GM21528 (cell line): ENCODE measurements at regions not wholly inside any gene's neighbourhood (a gene's known extent, or its start where the extent isn't known, plus 50 kb on each side); places are given as distances from the start of the nearest gene placed in this dataset.
"Not testable (repeated sequence)": the region's sequence is repeated elsewhere in the genome, so short reads cannot be mapped to it uniquely, and the experiment has no call there.

ENCODE experiments used
- ATAC-seq: cut with Tn5 transposase; IDR thresholded peaks from one replicate; pipeline ENCODE4 v1.9.1; 2021; ENCODE audit warnings: mild to moderate bottlenecking, moderate library complexity; ENCODE audit not compliant: unreplicated experiment, low FRiP score

DNA sequence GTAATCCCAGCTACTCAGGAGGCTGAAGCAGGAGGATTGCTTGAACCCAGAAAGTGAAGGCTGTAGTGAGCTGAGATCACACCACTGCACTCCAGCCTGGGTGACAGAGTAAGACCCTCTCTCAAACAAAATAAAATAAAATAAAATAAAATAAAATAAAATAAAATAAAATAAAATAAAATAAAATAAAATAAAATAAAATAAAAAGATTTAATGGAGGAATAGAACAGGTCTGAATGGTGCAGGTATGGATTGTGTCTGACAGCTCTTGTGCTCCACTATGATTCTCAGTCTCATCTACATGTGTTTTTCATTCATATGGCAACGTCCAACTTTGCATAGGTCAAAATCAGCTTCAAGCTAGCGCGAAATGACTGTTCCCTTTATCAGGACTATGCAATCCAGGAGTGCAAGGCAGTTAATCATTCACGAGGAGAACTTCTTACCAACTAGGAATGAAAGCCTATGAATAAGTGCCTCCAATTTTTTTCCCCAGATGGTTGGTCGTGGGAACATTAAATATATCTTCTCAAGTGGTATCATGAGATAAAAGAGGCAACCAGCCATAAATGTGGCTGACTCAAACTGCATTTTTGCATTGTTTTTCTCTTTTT lies 1392.3 kb upstream of the CDH9 start:
- no peak for ATAC-seq

DNA sequence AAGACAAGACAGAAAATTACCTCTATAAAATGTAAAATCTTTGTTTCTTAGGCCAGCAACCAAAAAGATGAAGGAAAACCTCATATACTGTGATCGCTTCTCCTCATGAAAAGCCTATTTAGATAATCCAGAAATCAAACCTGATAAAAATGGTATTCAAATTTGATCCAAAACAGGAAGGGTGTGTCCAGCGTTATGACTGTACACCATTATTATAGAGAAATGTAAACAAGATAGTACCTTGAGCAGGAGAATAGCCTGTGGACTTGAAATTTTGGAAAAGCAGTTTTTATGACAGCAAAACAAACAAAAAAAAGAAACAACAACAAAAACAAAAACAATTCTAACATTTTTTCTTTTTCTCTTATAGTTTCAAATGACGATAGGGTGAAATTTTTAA lies 1382.8 kb upstream of the CDH9 start:
- no peak for ATAC-seq

DNA sequence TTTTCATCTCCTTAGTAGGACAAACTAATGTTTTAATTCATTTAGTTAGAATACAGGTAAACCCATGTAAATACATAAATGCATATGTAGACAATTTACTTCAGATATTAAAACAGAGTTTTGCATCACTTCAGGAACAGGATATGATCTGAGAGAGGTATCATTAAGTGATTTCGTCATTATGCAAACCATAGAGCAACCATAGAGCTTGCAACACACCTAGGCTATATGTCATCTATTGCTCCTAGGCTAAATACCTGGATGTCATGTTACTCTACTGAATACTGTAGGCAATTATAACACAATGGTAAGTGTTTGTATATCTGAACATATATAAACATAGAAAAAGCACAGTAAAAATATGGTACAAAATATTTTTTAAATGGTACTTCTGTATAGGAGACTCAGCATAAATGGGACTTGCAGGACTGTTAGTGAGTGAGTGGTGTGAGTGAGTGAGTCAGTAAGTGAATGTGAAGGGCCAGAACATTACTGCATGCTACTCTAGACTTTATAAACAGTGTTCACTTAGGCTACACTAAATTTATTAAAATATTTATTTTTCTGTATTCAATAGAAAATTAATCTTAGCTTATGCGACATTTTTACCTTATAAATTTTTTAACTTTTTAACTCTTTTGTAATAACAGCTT lies 1377.5 kb upstream of the CDH9 start:
- no peak for ATAC-seq

DNA sequence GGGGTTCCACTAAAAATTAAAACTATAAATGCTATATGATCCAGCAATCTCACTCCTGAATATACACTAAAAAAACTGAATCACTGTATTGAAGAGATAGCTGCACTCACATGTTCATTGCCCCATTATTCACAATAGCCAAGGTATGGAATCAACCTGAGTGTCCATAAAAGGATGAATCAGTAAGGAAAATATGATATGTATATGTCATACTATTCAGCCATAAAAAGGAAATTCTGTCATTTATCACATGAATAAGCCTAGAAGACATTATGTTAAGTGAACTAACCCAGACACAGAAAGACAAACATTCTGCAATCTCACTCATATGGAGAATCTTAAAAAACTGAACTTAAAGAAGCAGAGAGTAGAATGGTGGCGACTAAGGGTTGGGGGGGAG lies 1376.2 kb upstream of the CDH9 start:
- no peak for ATAC-seq

DNA sequence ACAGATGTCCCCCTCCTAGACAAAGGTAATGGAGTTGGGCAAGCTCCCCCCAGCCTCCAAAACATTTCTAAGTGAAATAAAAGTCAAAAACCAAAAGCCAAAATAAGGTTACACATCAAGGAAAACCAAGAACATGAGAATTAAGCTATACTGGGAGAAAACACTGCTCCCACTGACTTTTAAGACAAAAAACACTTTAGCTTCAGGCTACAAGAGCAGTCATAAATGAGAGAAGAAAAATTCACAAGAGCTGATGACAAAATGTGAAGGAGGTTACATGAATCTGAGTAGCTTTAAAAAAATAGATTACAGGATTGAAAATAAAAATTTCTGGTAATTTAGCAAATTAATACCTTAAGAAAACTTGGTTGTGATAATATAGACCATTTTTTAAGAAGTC lies 1370.3 kb upstream of the CDH9 start:
- ATAC-seq: no peak

DNA sequence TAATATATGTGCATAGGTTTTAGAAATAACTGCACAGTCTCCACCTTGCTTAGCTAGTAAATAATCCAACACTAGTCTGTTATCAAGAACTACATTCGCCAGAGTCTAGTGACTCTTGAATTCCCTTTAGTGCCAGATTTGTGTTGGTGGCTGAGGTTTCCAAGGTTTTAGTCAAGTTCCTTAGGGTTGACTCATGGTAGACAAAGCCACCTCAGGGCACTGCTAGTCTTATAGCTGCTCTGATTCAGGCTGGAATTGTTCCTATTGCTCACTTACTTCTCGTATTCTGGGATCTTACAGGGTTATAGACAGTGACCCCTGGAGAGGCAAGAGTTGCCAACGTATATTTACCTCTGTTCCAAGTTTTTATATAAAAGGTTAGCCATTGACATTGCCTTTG lies 1369.8 kb upstream of the CDH9 start:
- no peak for ATAC-seq

DNA sequence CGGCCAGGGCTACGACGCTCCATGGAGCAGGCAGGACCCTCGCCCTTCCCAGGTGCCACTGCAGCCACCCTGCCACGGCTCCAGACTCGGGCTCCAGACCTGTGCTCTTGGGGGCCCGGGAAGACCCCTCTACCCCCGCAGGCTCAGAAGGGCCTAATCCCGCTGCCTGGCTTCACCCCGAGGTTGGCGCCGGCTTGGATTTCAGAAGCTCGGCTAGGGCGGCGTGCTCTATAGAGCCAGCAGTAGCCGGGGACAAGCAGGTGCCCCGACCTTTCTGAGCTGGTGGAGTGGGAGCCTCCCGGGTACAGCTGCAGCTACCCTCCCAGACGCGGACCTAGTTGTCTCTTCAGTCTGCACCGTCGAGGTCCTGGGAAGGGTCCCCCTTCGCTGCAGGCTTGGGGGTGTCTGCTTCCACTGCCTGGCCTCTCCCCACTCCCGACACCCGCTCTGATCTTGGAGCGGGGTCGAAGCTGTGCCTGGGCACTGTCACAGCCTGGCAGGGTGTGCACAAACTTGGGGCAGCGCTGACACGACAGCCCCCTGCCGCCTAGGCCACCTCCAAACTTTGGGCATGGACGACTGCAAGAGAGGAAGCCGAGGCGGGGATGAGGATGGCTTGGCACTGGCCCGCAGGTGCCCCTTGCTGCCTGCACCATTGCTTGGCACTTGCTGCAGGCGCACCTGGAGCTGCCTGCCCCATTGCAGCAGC lies 1366.1 kb upstream of the CDH9 start:
- ATAC-seq: no peak

DNA sequence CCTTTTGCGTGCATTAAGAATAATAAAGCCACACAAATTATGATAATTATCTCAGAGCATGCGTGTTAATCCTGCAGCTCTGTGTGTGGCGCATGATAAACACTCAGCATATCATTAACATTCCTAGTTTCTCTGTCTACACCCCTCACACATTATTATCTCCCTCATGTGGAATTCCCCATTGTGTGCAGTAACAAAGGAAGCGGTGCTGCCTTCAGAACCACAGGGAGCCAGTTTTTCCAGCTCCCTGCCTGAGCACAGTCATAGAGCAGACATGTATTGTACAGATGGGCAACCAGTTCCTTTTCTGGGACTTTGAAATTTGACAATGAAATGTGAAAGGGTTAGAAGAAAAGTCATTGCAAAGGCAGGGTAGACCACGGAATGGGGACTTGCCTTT lies 1365.5 kb upstream of the CDH9 start:
- no peak for ATAC-seq

DNA sequence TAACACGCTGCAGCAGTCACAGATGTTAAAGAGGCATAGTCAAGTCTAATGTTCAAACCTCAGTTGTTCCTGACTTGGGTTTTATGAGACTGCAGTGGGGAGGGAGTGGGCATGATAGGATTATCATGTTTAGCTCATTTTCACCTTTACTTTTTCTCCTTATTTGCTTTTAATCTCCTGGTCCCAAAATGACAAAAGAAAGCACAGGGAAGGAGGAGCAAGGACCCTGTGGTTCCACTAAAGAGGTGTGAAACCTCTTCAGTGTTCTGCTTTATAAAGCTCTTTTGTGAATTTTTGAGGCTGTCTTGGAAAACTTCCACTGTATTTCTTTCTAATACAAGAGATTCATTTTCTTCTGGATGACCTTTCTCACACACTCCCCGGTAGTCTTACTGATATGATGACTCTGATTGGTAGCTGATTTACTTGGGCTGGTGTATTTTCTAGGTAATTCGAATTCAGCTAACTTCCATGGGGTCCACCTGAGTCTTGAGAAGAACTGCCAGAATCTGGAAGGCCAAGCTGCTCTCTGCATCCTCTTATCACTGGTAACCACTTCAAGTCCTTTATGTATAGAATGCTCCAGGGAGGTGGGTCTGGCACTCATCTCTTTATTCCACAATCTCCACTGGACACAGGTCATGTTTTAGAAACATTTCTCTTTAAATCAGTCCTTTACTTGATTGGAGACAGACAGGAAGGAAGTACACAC lies 1364.4 kb upstream of the CDH9 start:
- no peak for ATAC-seq

DNA sequence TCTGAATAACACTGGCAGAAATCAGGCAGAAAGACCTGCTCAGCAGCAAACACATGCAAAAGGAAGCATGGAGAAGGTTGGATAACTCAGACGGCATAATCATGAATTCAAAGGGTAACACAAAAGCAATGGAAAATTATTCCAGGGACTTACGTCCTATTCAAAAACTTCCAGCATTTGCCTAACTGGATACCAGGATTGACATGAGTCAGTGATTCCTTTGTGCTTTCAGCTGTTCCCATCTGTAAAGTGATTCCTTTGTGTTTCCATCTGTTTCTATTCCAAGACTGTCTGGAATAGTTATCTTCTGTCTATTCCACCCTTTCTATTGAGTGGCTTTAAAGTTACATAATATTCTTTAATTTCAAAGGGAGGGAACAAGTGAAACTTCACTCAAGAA lies 1361.7 kb upstream of the CDH9 start:
- no peak for ATAC-seq

DNA sequence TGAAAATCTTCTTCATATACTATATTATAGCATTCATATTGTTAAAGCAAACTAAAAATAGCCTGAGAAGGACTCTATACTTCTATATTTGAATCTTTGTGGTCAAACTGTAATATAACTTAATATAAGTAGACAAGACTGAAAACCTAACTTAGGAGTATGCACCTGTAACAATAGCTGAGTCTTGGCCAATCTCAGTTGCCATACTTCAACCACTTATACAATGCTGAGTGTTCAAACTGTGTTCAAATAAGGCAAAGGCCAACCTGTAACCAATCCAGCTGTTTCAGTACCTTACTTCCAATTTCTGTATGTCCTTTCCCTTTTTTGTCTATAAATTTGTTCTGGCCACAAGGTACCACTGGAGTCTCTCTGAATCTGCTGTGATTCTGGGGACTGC lies 1360.8 kb upstream of the CDH9 start:
- ATAC-seq: no peak

DNA sequence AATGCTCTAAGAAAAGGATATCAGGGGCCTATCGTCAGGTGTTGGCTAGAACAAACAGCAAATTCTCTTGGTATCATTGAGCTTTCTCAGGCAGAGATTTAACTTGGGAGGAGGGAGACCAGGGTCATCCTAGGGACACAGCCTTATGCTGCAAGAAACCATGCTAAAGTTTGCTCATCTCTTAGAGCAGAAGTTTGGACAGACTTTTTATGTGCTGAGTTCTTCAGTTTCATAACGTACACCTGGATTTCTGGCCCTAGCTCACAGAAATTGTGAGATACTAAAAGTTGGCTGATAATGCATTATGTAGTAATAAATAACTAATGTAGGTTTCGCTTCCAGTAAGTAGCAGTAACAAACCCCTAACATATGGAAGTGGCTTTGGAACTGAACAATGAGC lies 1359.8 kb upstream of the CDH9 start:
- no peak for ATAC-seq

DNA sequence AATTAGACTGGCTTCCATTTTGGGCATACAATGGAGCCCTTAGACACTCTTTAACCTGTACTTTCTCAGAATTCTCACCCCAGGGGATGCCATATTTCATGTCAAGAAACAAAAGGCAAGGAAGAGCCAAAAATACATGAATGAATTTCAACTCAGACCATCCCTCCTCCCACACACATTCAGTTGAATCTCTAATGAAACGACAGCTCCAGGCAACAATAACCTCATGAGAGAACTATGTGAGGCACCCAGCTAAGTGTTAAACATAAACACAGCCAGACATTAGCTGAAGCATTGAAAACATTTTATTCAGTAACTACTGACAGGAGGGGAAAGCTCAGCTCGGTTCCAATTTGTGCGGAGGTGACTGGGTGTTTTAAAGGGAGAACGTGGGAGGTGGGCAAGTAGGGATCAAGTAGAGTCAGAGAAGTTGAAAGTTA lies 1359.1 kb upstream of the CDH9 start:
- ATAC-seq: no peak

DNA sequence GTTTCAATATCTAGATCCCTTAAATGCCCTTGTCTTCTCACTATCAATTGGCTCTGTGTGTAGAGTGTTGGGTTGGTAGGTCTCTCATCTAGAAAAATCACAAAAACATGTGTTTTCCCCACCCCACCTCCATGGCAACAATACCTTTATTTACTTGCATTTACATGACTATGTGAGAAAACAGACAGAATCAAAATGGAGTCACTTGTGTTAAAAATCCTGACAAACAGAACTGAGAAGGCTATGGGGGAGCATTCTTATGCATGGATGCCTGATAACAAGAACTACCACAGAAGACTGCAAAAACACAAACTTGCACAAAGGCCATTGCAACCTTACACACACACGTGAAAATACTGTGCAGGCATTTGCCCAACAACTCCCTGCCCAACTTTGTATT lies 1352.9 kb upstream of the CDH9 start:
- ATAC-seq: no peak

DNA sequence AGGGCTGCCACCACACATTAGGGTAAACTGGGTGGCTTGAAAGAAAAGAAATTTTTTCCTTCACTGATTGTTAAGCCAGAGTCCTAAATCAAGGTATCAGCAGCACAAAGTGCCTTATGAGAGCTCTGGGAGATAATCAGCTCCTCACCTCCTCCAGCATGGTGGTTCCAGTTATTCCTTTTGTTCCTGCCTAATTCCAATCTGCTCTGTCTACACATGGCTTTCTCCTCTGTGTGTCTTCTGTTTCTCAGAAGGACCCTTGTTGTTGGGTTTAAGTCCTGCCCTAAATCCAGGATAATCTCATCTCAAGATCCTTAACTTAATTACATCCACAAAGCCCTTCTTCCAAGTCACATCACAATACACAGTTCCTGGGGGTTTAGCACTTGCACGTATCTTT lies 1352.0 kb upstream of the CDH9 start:
- ATAC-seq: no peak

DNA sequence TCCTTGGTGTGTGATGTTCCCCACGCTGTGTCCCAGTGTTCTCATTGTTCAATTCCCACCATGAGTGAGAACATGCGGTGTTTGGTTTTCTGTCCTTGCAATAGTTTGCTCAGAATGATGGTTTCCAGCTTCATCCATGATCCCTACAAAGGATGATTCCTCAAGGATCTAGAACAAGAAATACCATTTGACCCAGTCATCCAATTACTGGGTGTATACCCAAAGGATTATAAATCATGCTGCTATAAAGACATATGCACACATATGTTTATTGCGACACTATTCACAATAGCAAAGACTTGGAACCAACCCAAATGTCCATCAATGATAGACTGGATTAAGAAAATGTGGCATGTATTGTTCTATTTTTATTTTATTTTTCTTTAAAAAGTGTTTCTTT lies 1351.3 kb upstream of the CDH9 start:
- not testable (repeated sequence) for ATAC-seq

DNA sequence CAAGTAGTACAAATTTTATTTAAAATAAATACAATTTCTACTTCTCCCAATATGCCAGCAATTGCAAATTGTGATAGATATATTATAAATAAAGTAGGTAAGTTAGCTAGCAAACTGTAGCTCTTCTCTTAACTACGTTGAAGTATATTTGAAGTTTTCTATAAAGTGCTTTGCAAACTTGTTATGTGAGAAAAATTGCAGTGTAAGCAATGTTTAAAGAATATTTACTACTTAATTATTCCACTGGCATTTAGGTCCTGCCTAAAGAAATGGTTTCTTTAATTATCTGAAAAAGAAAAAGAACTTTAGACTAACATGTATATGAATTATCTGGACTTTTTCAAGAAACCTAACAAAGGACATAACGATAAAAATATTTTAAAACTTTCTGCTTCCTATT lies 1350.0 kb upstream of the CDH9 start:
- ATAC-seq: no peak

DNA sequence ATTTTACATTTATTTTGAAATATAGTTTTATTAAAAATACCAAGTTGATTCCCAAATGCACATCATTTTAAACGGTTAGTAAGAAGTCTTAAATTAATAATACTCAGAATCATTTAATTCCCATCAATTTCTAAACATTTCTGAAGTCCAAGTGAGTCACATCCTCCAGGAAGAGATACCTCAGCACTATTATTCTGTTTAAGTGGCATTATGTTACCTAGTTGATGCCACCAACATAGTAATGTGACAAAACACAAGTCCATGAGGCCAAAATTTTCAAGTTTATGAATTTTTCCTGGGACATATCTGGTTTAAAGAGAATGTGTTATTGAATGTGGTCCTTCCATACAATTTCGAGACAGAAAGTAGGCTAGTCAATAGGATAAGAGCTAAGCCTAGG lies 1348.3 kb upstream of the CDH9 start:
- ATAC-seq: no peak

DNA sequence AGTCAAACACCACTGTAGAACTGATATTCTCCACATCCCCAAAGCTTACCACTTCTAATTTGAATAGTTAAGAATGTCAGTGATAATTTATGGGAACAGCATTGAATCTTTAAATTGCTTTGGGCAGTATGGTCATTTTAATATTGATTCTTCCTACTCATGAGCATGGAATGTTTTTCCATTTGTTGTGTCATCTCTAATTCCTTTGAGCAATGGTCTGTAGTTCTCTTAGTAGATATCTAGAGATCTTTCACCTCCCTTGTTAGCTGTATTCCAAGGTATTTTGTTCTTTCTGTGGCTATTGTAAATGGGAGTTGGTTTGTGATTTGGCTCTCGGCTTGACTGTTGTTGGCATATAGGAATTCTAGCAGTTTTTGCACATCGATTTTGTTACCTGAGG lies 1341.8 kb upstream of the CDH9 start:
- no peak for ATAC-seq

DNA sequence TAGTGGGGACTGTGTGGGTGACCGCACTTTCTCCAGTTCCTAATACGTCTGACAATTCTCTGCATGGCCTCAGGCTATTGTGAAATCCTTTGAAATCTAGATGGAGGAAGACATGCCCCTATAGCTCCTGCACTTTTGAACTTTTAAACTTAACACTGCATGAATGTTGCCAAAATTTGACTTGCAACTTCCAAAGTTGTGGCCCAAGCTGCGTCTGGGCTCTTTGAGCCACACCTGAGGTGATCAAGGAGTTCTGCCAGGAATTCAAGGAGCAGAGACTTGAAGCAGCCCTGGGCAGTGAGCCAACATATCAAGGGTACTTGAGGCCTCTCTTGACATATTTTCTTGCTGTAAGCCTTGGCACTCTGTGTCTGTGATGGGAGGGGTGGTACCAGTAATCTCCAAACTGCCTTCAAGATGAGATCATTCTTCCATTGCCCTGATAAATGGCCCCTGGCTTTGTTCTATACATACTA lies 1336.1 kb upstream of the CDH9 start:
- ATAC-seq: no peak

DNA sequence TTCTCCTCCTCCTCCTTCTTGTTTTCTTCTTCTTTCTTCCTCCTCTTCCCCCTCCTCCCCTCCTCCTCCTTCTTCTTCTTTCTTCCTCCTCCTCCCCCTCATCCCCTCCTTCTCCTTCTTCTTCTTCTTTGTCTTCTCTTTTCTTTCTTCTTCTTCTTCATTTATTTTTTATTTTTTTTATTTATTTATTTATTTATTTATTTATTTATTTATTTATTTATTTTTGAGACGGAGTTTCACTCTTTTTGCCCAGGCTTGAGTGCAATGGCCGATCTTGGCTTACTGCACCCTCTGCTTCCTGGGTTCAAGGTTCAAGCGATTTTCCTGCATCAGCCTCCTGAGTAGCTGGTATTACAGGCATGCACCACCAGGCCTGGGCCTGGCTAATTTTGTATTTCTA lies 1332.5 kb upstream of the CDH9 start:
- ATAC-seq: no peak
